Ovary (tissue), 7 donors: ENCODE measurements at regions not wholly inside any gene's neighbourhood (a gene's known extent, or its start where the extent isn't known, plus 50 kb on each side); places are given as distances from the start of the nearest gene placed in this dataset. TPM values are rescaled to one million over a fixed set of nuclear protein-coding genes. Genes with fewer than 3 reads are reported as not detected.

Experiments
- DNase-seq, 5 donors: peaks; one replicate each; pipeline ENCODE4 v3.0.0-alpha.2; 2019 to 2020
- H3K27ac ChIP-seq, 2 donors: fragments of 200-600 bp; one replicate each; pipeline versions ENCODE4 v1.5.1 to v1.8.0; 2019 to 2022
- H3K27me3 ChIP-seq: fragments of 200-600 bp; one replicate; pipeline ENCODE4 v1.8.0; 2022
- H3K36me3 ChIP-seq: fragments of 200-600 bp; sonication (generic); one replicate; pipeline ENCODE4 v1.5.1; 2019
- H3K4me1 ChIP-seq: one replicate; pipeline ENCODE4 v1.8.1; 2013; ENCODE audit warnings: mild to moderate bottlenecking, moderate library complexity; ENCODE audit not compliant: insufficient read depth
- H3K4me3 ChIP-seq: fragments of 200-600 bp; sonication (generic); one replicate; pipeline ENCODE4 v1.5.1; 2017
- H3K9me3 ChIP-seq, 2 donors: fragments of 200-600 bp in 1 of 2; sonication (generic) in 1 of 2; one replicate each; pipeline versions ENCODE4 v1.5.1 to v1.8.1; 2013 to 2019; ENCODE audit warnings: mild to moderate bottlenecking in 1 of 2, moderate library complexity in 1 of 2
- EP300 ChIP-seq: sonication (generic); formaldehyde crosslinking; IDR thresholded peaks from one replicate; pipeline ENCODE4 v1.6.1; 2017; ENCODE audit warnings: antibody characterized with exemption
- POLR2A ChIP-seq: fragments of 450-650 bp; IDR thresholded peaks from one replicate; pipeline ENCODE4 v1.6.1; 2017; ENCODE audit warnings: antibody characterized with exemption, mild to moderate bottlenecking, moderate library complexity
- WGBS, 3 donors: extraction: QIAGEN DNeasy Blood & Tissue Kit in 1 of 3; methylation state at CpG; one replicate each; pipeline versions ENCODE4 v1.1.5 to v1.1.7; 2013 to 2017; 5-methylcytosine and 5-hydroxymethylcytosine counted together
- intact Hi-C, 4 donors: fragments of 100-400 bp; cut with DNase I; formaldehyde crosslinking; loops; one replicate each; pipeline versions ENCODE4 v1.11.0 to v1.15.1; 2022 to 2023
- small RNA-seq: library from RNA; depleted of rRNA; stranded (forward); fragments of <200 nt; gene quantifications from one replicate; pipeline ENCODE3, GENCODE V24; 2016
- TF ChIP-seq, protein P1 (sequence below), 3 donors: fragments of 450-650 bp in 2 of 3; fragments of 200-600 bp in 1 of 3; IDR thresholded peaks; one replicate each; pipeline versions ENCODE4 v1.5.1 to v1.8.0; 2016 to 2022; ENCODE audit warnings: antibody characterized with exemption in 3 of 3, mild to moderate bottlenecking in 1 of 3
- donor health status: DM: no; HTN: no; CAD: no; lungs with moderate emphysema.
- donor health status: DM: no; HTN: no; CAD: no.
- donor health status: Bipolar disorder and iron deficiency.
- donor health status: DM: no; HTN: no; CAD: no.
- donor health status: DM: yes; HTN: yes; CAD: no.

DNA sequence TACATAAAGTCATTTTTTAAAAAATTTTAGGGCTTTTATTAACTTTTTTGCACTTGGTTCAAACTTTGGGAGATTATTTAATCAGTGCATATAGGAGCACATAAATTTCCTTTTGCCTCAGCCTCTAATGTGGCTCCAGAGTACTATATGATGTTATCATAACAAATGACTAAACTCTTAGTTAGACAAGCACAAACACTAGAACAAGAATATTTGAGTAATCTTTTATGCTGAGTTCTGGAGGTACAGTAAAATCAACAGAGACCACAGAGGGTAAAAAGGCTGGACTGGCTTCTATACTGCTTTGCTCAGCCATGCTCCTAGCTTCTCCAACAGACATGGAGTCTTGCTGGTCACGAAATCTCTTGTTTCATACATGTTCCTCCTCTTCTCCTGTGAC, 52.5 kb upstream of the SGCD start:
- Histone ChIP-seq H3K27ac (no peak overlapping the region), H3K4me1 (no peaks in the 10 kb centered on the region), H3K27me3 (no peaks in the 10 kb centered on the region), H3K9me3 (no peaks in the 10 kb centered on the region), H3K36me3 (no peaks in the 10 kb centered on the region), H3K4me3 (no peak overlapping the region)
- intact Hi-C loops: no loop called here
- TF ChIP-seq POLR2A: no peak
- TF ChIP-seq, protein P1, sequence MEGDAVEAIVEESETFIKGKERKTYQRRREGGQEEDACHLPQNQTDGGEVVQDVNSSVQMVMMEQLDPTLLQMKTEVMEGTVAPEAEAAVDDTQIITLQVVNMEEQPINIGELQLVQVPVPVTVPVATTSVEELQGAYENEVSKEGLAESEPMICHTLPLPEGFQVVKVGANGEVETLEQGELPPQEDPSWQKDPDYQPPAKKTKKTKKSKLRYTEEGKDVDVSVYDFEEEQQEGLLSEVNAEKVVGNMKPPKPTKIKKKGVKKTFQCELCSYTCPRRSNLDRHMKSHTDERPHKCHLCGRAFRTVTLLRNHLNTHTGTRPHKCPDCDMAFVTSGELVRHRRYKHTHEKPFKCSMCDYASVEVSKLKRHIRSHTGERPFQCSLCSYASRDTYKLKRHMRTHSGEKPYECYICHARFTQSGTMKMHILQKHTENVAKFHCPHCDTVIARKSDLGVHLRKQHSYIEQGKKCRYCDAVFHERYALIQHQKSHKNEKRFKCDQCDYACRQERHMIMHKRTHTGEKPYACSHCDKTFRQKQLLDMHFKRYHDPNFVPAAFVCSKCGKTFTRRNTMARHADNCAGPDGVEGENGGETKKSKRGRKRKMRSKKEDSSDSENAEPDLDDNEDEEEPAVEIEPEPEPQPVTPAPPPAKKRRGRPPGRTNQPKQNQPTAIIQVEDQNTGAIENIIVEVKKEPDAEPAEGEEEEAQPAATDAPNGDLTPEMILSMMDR (IDR thresholded peaks at IDR 0.05): no peak
- TF ChIP-seq EP300: no peak
- DNase-seq: no peak
- 86 to 93% (median 87%) methylated on average over 1 of the region's 1 CpG for WGBS, 3 donors

Small RNA genes in the stretch of these regions (small RNA-seq; reads per million reads assigned to genes)
- gene RNA5SP199: not detected
